M059J (cell line): ENCODE measurements at regions not wholly inside any gene's neighbourhood (a gene's known extent, or its start where the extent isn't known, plus 50 kb on each side); places are given as distances from the start of the nearest gene placed in this dataset.

ENCODE experiments used
- DNase-seq: peaks from one replicate; pipeline ENCODE4 v3.0.0-alpha.2; 2012; ENCODE audit warnings: low read depth

GRCh38 chr7:68291710-68292109 lies 1295.1 kb downstream of the TYW1 start:
- no peak for DNase-seq

- DNase-seq, result no peak
Measured at GRCh38 chr7:68295386-68295785, 1298.8 kb downstream of the TYW1 start.

GRCh38 chr7:68304536-68304935 lies 1293.7 kb upstream of the AUTS2 start:
- peak; percentile 35 for DNase-seq

- peak; percentile 58 for DNase-seq
Measured at GRCh38 chr7:68306692-68307107, 1291.6 kb upstream of the AUTS2 start.

GRCh38 chr7:68309271-68309670 lies 1289.0 kb upstream of the AUTS2 start:
- peak; percentile 41 for DNase-seq

- DNase-seq, result peak; percentile 73
Measured at GRCh38 chr7:68309806-68310205, 1288.5 kb upstream of the AUTS2 start.

- peak; percentile 73 for DNase-seq
Measured at GRCh38 chr7:68311958-68312357, 1286.3 kb upstream of the AUTS2 start.

- DNase-seq, result peak; percentile 57
Measured at GRCh38 chr7:68313806-68314205, 1284.5 kb upstream of the AUTS2 start.

GRCh38 chr7:68314208-68314607 lies 1284.1 kb upstream of the AUTS2 start:
- DNase-seq, result peak; percentile 48

- no peak for DNase-seq
Measured at GRCh38 chr7:68317476-68317875, 1280.8 kb upstream of the AUTS2 start.

- DNase-seq, result no peak
Measured at GRCh38 chr7:68319061-68319460, 1279.2 kb upstream of the AUTS2 start.

GRCh38 chr7:68321076-68321639 lies 1277.1 kb upstream of the AUTS2 start:
- DNase-seq, result peak; percentile 86

GRCh38 chr7:68321776-68322496 lies 1276.3 kb upstream of the AUTS2 start:
- peak; percentile 18 for DNase-seq

- DNase-seq, result no peak
Measured at GRCh38 chr7:68324621-68325020, 1273.7 kb upstream of the AUTS2 start.

- no peak for DNase-seq
Measured at GRCh38 chr7:68334216-68334615, 1264.1 kb upstream of the AUTS2 start.

GRCh38 chr7:68334636-68335272 lies 1263.5 kb upstream of the AUTS2 start:
- no peak for DNase-seq

- no peak for DNase-seq
Measured at GRCh38 chr7:68336594-68336993, 1261.7 kb upstream of the AUTS2 start.

- peak; percentile 32 for DNase-seq
Measured at GRCh38 chr7:68348401-68348800, 1249.9 kb upstream of the AUTS2 start.

- DNase-seq, result no peak
Measured at GRCh38 chr7:68362745-68363518, 1235.3 kb upstream of the AUTS2 start.

GRCh38 chr7:68364886-68365625 lies 1233.2 kb upstream of the AUTS2 start:
- DNase-seq, result peak; percentile 63

- no peak for DNase-seq
Measured at GRCh38 chr7:68371985-68372384, 1226.3 kb upstream of the AUTS2 start.
